HG02981 (cell line): ENCODE measurements at regions not wholly inside any gene's neighbourhood (a gene's known extent, or its start where the extent isn't known, plus 50 kb on each side); places are given as distances from the start of the nearest gene placed in this dataset.

Experiments used
- ATAC-seq: cut with Tn5 transposase; IDR thresholded peaks from one replicate; pipeline ENCODE4 v1.9.1; 2021; ENCODE audit warnings: mild to moderate bottlenecking, moderate library complexity; ENCODE audit not compliant: unreplicated experiment

DNA sequence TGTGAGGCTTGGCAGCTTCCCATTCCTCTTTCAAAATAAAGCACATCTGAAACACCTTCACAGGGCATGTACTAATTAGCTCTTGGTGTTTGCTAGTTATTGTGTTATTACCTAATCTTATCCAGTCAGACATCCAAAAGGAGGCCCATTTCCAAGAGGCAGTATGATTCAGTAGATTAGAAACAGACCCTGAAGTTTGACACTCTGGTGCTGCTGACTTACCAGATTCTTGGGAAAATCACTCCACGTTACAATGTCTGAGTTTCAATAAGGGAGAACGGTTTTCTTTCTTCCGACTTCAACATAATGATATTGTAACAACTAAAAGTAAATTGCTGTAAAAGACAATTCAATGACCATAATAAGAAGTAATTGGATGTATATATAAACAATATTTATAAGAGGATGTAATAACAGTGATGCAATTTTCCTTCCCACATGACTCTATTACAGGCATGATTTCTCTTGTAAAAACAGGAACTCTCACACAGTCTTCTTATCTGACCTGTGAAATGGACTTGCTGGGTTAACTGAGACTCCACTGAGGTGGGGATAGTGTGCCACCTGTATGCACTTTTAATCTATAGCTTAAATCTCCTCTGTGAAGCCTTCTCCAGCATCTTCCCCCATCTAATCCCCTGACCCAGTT, 181.3 kb upstream of the ELL2 start:
- ATAC-seq, result no peak

DNA sequence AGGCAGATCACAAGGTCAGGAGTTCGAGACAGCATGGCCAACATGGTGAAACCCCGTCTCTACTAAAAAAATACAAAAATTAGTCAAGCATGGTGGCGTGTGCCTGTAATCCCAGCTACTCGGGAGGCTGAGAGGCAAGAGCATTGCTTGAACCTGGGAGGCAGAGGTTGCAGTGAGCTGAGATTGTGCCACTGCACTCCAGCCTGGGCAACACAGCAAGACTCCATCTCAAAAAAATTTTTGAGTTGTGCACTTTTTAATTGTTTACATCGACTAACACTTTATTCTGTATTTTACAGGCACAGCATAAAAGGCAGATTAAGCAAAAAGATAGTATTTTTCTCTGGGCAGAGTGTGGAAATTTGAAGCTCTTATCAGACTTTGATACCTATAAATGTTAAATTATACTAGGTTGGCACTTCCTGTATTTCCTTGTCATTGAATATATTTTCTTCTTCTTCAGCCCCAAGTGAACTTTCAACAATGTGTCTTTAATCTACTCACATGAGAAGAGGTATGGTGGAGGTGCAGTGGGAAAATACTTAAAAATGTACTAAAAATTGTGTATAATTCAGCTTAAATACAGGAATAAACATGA, 180.6 kb upstream of the ELL2 start:
- ATAC-seq, result no peak

DNA sequence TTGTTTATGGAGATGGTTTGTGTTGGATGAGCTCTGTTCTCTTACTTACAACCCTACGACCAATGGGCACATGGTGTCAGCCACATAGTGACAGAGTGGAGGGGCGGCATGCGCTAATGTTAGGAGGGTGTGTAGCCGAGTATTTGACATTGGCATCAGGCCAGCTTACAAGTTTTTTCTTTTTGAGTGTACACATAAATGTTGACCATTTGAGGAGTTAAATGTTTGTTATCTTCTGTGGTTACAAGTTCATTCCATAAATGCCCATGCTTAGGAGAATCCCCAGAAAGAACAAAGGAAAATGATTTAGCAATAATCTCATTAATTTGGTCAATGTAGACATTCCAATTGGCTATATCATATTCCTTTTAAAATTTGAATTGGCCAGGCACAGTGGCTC, 180.1 kb upstream of the ELL2 start:
- no peak for ATAC-seq

DNA sequence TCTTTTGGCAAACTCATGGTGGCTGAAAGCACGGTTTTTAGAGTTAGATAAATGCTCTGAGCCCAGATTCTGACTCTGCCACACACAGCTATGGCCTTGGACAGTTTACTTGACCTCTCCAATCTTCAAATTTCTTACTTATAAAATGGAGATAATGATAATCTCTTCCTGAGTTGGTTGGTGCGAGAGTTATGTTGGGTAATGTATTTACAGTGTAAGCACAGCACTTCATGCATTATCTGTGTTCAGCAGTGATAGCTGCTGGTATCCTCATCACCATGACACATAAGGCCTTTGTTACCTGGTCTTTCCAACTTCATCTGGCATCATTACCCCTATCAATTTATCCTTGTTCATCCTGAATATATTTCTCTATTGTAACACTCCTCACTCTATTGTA, 178.8 kb upstream of the ELL2 start:
- no peak for ATAC-seq

DNA sequence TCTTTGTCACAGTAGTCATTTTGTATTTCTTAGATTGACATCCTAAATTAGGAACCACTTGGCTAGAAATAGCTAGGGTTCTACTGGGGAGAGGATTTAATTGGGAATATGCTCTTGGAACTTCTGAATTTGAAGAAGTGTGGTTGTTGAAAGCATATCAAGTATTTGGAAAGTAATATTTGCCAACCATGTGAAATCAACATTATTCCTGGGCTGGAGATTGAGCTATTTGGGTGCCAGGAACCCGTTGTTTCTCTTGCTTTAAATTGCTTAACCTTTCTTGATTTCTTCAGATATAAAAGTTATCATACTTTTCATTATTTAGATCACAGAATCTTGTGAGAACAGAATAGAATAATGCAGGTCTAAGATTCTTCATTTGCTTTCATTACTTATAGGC, 178.4 kb upstream of the ELL2 start:
- ATAC-seq, result no peak

- no peak for ATAC-seq
These were observed 173.2 kb upstream of the ELL2 start for GRCh38 chr5:96134886-96135285.

DNA sequence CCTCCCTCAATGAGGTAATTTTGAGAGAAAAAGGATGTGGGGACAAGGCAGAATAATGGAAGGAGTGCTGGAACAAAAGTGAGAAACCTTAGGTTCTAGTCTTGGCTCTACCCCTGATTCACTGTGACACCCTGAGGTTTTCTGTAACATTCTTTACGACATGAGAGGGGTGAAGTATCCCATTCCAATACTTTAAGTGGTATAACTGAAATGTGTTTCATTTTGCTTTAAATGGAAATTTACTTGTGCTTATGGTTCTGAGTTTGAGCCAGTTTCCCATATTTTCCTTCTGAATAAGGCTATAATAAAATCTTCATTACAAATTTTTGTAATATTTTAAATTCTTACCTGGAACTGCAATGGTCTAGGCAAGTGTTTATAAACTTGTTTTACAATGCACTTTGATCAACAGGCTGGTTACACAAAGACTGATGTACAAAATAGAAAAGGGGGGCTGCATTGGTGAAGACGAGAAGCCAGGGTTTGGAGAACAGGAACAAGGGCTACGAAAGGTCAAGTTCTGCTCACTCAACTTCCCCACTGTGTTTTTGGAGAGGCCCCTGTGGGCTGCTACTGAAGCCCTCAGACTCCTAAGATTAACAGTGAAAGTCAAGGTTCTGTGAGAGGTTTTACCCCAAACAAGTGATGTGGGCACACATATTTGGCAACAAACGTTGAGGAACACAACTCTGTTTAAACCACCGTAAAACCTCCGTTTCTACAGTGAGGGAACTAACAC, 171.9 kb upstream of the ELL2 start:
- ATAC-seq, result no peak

GRCh38 chr5:96129276-96129675, 167.6 kb upstream of the ELL2 start:
- ATAC-seq, result no peak

DNA sequence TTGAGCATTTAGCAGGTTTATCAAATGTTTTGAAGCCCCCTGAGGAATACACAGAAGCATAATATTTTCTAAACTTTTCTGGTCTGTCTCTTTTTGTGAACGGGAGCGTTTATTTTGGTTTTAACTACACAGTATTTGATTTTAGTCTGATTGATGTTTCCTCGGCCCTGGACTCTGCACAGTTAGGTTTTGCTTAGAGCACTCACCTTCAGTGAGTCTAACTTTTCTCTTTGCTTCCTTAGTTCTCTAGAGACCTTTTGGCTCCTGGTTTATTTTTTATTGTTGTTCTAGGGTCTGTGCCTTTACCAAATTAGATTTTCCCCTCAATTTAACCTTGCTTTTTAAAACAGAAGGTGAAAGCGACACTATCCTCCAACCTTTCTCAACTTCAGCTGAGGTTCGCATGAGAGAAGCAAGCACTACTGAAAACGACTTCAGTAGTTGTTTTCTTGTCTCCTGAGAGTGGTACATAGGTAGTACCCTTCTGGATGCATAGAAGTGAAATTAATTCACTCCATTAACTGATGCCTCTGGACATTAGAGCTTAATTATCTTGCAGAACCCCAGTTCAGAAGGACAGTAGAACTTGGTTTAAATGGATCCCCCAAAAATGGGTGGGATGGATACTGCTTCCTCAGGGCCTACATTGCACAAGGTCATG, 166.7 kb upstream of the ELL2 start:
- ATAC-seq, result no peak

- no peak for ATAC-seq
These were observed 165.9 kb upstream of the ELL2 start for GRCh38 chr5:96127538-96127937.

DNA sequence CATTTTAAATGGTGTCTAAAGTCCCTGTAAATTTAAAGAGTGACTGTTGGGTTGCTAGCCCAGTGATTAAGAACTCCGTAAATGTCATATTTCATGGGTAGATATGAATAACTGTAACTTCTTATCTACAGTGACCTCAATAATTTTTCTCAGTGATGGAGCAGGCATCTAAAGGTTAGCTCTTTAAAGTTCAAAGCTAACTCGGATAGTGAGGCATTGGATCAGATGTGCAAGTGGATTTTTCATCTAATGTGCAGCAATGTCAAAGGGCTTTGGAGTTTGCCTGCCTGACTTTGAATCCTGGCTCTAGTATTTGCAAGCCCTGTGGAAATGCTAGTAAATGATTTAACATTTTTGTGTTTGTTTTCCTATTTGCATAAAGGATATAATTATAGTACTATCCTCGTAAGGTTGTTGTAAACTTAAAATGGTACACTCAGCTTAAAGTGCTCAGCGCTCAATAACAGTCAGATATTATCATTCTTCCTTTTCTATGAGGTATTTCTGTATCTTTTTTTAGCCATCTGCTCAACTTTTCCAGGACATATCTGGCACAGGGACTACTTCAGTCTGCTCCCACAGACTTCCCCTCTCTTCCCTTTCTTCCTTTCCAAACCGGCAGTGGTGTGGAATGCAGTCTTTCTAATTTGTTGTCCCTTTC, 163.7 kb upstream of the ELL2 start:
- no peak for ATAC-seq

GRCh38 chr5:96124589-96124988, 162.9 kb upstream of the ELL2 start:
- no peak for ATAC-seq

DNA sequence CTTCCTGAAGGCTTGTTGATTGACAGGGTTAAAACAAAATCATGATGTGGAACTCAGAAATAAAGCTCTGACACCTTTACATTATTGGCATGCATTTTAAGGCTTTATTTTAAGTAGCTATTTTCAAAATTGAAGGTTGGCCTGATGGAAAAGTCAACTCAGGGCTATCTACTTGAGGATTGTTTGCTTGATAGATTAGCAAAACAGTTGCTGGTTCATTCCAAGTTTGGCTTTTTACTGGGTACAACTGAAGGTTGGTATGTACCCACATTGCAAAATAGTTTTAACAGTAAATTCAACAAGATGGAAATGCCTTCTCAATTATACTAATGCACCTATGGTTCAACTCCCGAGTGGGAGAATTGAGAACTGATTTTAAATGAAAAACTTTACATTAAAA, 161.8 kb upstream of the ELL2 start:
- ATAC-seq, result no peak

DNA sequence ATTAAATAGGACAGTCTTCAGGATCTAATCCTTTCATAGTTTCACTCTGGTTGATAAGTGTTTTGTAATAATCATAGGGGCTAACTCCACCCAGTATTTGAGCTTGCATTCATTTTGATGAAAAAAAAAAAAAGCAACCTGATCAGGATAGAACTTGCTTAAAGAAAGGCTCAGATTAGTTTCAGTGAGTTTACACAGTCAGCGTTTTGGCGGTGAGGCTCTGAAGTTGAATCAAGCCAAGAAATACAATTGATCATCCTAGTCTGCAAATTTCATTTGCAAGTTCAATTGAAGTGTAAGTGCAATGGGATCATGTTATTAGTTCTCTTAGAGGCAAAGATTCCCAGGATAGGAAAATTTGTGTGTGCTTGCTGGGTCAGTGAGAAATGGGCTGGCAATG, 159.7 kb upstream of the ELL2 start:
- no peak for ATAC-seq

DNA sequence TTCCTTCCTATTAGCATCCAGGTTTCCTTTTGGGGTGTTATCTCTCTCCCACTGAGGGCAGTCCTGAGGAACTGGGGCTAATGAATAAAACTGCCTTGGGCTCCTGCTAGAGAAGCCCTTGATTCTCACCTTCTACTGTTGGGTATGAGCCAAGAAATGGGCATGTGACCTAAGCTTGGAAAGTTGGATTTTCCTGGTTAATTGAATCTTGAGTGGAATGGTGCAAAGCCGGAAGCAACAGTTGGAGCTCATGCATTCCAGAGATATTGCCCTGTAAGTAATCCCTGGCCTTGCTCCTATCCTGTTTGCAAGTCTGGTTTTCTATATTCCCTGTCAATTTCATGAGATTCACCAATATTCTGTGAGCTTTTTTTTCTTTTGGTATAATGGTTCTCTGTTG, 158.5 kb upstream of the ELL2 start:
- ATAC-seq, result no peak

- no peak for ATAC-seq
These were observed 156.4 kb upstream of the ELL2 start for GRCh38 chr5:96117771-96118651.

DNA sequence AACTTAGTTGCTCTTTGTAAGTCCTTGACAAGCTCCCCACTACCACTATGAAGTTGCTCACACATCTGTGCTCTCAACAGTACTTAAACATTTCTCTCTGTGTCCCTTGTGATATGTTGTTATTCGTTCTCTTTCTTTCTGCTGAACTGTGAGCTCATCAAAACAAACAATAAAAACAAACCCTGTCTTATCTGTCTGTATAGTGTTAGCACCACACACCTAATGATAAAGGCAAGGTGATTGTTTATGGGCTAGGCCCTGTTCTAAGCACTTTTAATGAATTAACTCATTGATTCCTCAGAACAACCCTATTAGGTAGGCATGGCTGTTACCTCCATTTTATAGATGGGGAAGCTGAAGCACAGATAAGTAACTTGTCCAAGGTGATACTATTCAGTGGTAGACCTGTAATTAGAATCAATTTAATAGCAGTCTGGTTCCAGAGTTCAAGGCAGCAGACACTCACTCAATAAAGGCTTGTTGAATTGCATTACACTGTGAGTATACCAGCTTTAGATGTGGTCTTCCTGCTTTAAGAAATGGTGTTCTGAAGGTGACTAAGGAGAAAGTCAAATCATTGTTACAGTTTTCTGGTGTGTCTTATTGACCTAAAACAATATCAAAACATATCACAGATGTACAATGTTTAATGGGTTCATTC, 153.6 kb upstream of the ELL2 start:
- no peak for ATAC-seq

DNA sequence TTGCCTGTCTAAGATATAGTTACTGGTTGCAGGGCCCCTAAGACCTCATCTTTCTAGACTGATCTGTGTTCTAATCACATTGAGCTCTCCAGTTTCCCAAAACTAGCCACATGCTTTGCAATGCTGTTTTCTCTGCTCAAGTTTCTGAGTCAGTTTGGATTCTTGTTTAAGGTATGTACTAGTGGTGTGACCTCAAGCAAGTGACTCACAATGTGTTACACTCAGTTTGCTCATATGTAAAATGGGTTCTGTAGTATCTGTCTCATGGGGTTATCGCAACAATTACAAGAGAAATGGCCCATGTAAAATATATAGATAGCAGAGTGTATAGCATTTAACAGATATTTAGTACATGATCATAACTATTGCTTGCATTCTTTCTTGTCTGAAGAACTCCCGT, 153.1 kb upstream of the ELL2 start:
- no peak for ATAC-seq

DNA sequence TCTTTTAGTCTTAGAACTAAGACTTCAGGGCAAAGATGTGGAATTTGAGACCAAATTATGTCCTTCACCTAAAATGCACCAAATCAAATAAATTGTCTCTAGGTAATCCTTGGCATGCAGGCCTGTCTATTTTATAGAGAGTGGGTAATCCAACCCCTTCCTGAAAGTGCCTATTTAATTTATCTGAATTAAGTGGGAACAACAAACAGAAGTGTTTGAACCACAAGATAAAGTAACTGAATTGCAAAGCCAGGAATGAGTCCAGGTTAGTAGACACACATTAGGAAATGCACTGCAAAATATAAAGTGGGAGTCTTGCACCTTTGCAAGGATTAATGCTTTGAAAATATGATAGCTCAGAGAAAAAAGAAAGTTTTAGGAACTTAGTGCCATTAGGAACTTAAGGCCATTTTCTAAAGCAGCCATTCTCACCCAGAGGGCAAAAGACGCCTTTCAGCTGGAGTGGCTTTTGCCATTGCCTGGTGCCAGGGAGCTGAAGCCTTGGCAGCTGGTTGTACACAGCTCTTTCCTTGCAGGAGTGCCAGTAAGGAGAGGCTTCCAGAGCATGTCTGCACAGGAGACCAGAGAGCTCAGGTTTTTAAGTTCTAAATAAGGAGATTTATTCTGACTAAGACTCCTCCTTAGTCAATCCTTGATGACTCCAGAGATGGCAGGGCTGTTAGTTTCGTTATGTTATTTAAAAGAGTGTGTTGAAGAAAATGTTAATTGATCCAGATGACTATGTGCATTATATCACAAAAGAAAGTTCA, 151.7 kb upstream of the ELL2 start:
- ATAC-seq, result no peak
